Neuronal stem cell (in vitro differentiated cells): ENCODE measurements at regions not wholly inside any gene's neighbourhood (a gene's known extent, or its start where the extent isn't known, plus 50 kb on each side); places are given as distances from the start of the nearest gene placed in this dataset.
A peak's percentile ranks its signal among the peaks of the same experiment; 100 is the strongest.

ENCODE experiments used
- DNase-seq: peaks from one replicate; pipeline ENCODE4 v3.0.0-alpha.2; 2013; ENCODE audit warnings: low spot score
- H2AFZ ChIP-seq: one replicate; pipeline ENCODE4 v1.6.1; 2013; ENCODE audit warnings: mild to moderate bottlenecking, low read length, inconsistent platforms
- H2AK5ac ChIP-seq: 2 replicates; pipeline ENCODE4 v1.6.1; 2013; ENCODE audit warnings: low read depth, mild to moderate bottlenecking, inconsistent platforms, low read length, moderate library complexity, mixed read lengths
- H2BK120ac ChIP-seq: 2 replicates; pipeline ENCODE4 v1.6.1; 2013; ENCODE audit warnings: low read depth, mild to moderate bottlenecking, inconsistent platforms, low read length, moderate library complexity, mixed read lengths
- H2BK12ac ChIP-seq: one replicate; pipeline ENCODE4 v1.6.1; 2013; ENCODE audit warnings: low read length, inconsistent platforms
- H2BK15ac ChIP-seq: 2 replicates; pipeline ENCODE4 v1.6.1; 2013; ENCODE audit warnings: mild to moderate bottlenecking, low read length, inconsistent platforms, mixed read lengths
- H2BK5ac ChIP-seq: one replicate; pipeline ENCODE4 v1.6.1; 2013; ENCODE audit warnings: inconsistent platforms, mild to moderate bottlenecking, low read length, moderate library complexity
- H3K14ac ChIP-seq: one replicate; pipeline ENCODE4 v1.6.1; 2013; ENCODE audit warnings: low read length, inconsistent platforms
- H3K18ac ChIP-seq: 2 replicates; pipeline ENCODE4 v1.6.1; 2013; ENCODE audit warnings: low read length, inconsistent platforms
- H3K23ac ChIP-seq: 2 replicates; pipeline ENCODE4 v1.6.1; 2013; ENCODE audit warnings: low read depth, mild to moderate bottlenecking, mixed read lengths, low read length, inconsistent platforms; ENCODE audit not compliant: poor library complexity
- H3K27ac ChIP-seq: replicated peaks from 3 replicates; pipeline ENCODE4 v1.5.1; 2013; ENCODE audit warnings: low read length, inconsistent platforms
- H3K27me3 ChIP-seq, 3 experiments: 2 replicates each; pipeline ENCODE4 v1.6.1; 2013; ENCODE audit warnings: low read length in 3 of 3, mild to moderate bottlenecking in 2 of 3, inconsistent platforms in 1 of 3, low read depth in 1 of 3, mixed read lengths in 1 of 3, moderate library complexity in 1 of 3; ENCODE audit not compliant: control insufficient read depth in 3 of 3, insufficient read depth in 3 of 3
- H3K36me3 ChIP-seq, 2 donors: replicated peaks in 1 of 2; 2 replicates each; pipeline ENCODE4 v1.6.1; 2013; ENCODE audit warnings: low read length in 2 of 2; ENCODE audit not compliant: control insufficient read depth in 2 of 2, insufficient read depth in 2 of 2
- H3K4ac ChIP-seq: 2 replicates; pipeline ENCODE4 v1.6.1; 2013; ENCODE audit warnings: inconsistent platforms, mild to moderate bottlenecking, low read length, moderate library complexity
- H3K4me1 ChIP-seq, 2 donors: 1 replicate in 1 of 2; 2 replicates in 1 of 2; pipeline ENCODE4 v1.6.1; 2013; ENCODE audit warnings: low read length in 2 of 2, low read depth in 1 of 2; ENCODE audit not compliant: control insufficient read depth in 2 of 2, insufficient read depth in 1 of 2
- H3K4me2 ChIP-seq: one replicate; pipeline ENCODE4 v1.6.1; 2013; ENCODE audit warnings: mild to moderate bottlenecking, low read length, inconsistent platforms; ENCODE audit not compliant: insufficient read depth, poor library complexity, severe bottlenecking
- H3K4me3 ChIP-seq, 2 donors: 2 replicates each; pipeline ENCODE4 v1.5.1; 2013; ENCODE audit warnings: low read length in 2 of 2, mild to moderate bottlenecking in 2 of 2, inconsistent platforms in 1 of 2, moderate library complexity in 1 of 2
- H3K79me1 ChIP-seq: one replicate; pipeline ENCODE4 v1.6.1; 2013; ENCODE audit warnings: low read depth, mild to moderate bottlenecking, inconsistent platforms, low read length, moderate library complexity
- H3K9ac ChIP-seq: one replicate; pipeline ENCODE4 v1.6.1; 2013; ENCODE audit warnings: mild to moderate bottlenecking, low read depth, low read length, inconsistent platforms; ENCODE audit not compliant: poor library complexity
- H3K9me3 ChIP-seq, 2 donors: replicated peaks in 1 of 2; 2 replicates each; pipeline versions ENCODE3 to v1.6.1; 2013; ENCODE audit warnings: low read length in 2 of 2, mild to moderate bottlenecking in 2 of 2, inconsistent platforms in 1 of 2, low read depth in 1 of 2, mixed read lengths in 1 of 2, moderate library complexity in 1 of 2; ENCODE audit not compliant: control insufficient read depth in 2 of 2, insufficient read depth in 1 of 2
- H4K8ac ChIP-seq: one replicate; pipeline ENCODE4 v1.6.1; 2013; ENCODE audit warnings: low read depth, mild to moderate bottlenecking, inconsistent platforms, low read length, moderate library complexity
- H4K91ac ChIP-seq: one replicate; pipeline ENCODE4 v1.6.1; 2013; ENCODE audit warnings: low read length, low read depth, mild to moderate bottlenecking, inconsistent platforms; ENCODE audit not compliant: poor library complexity
- WGBS, 2 donors: extraction: QIAGEN DNeasy Blood & Tissue Kit; methylation state at CpG; one replicate each; pipeline ENCODE4 v1.1.7; 2013; ENCODE audit warnings: missing lambda C conversion rate in 2 of 2, mixed read lengths in 1 of 2; ENCODE audit not compliant: insufficient read length in 2 of 2, insufficient replicate concordance in 1 of 2; ENCODE audit errors: extremely low coverage in 2 of 2; 5-methylcytosine and 5-hydroxymethylcytosine counted together

GRCh38 chr21:26397545-26397944 lies 175.5 kb downstream of the CYYR1 start:
- H2AK5ac ChIP-seq = no peak overlapping the region
- H3K14ac ChIP-seq = no peak overlapping the region
- H3K79me1 ChIP-seq = no peaks in the 10 kb centered on the region
- H4K8ac ChIP-seq = no peak overlapping the region
- no peak overlapping the region for H3K9ac ChIP-seq
- H3K9me3 ChIP-seq = no peaks in the 10 kb centered on the region
- DNase-seq = no peak
- H3K4ac ChIP-seq = no peak overlapping the region
- no peaks in the 10 kb centered on the region for H3K27me3 ChIP-seq
- H3K4me1 ChIP-seq = no peaks in the 10 kb centered on the region
- no peak overlapping the region for H3K4me2 ChIP-seq
- H4K91ac ChIP-seq = no peak overlapping the region
- H3K18ac ChIP-seq = no peak overlapping the region
- no peak overlapping the region for H3K23ac ChIP-seq
- H2BK15ac ChIP-seq = no peak overlapping the region
- H3K4me3 ChIP-seq = no peak overlapping the region
- H2BK120ac ChIP-seq = no peak overlapping the region
- H3K27ac ChIP-seq = no peak overlapping the region
- no peak overlapping the region for H2BK12ac ChIP-seq
- no peaks in the 10 kb centered on the region for H3K36me3 ChIP-seq
- H2BK5ac ChIP-seq = no peak overlapping the region
- H2AFZ ChIP-seq = no peak overlapping the region

DNA sequence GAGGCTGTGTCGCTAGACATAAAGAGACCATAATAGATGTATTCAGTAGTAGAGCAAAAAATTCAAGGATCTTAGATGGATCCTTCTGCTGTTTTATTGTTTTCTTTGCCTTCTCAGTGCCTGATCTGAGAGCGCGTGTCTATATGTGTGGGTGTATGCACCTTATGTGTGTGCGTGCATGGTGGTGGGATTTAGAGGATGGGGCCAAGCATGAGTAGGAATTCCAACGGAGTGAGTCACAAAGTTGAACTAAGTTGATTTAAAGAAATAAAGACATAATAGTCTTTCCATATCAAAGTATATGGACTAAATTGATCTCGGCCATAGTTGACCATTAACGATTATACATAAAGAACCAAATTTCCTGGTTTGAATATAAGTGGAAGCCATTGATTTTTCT lies 178.7 kb downstream of the CYYR1 start:
- Histone ChIP-seq H2BK120ac (no peak overlapping the region), H4K91ac (no peak overlapping the region), H2AFZ (no peak overlapping the region), H3K27me3 (no peaks in the 10 kb centered on the region), H3K9ac (no peak overlapping the region), H3K36me3 (no peaks in the 10 kb centered on the region), H2BK5ac (no peak overlapping the region), H3K4me1 (no peaks in the 10 kb centered on the region), H3K23ac (no peak overlapping the region), H3K27ac (no peak overlapping the region), H3K79me1 (no peaks in the 10 kb centered on the region), H3K4me3 (no peak overlapping the region), H3K4ac (no peak overlapping the region), H3K18ac (no peak overlapping the region), H3K9me3 (no peaks in the 10 kb centered on the region), H4K8ac (no peak overlapping the region), H2BK12ac (no peak overlapping the region), H2BK15ac (no peak overlapping the region), H3K4me2 (no peak overlapping the region), H3K14ac (no peak overlapping the region), H2AK5ac (no peak overlapping the region)
- no CpG with 5 or more reads among the region's 7 CpGs for WGBS, 2 donors
- DNase-seq = no peak

GRCh38 chr21:26391166-26391565 lies 181.9 kb downstream of the CYYR1 start:
- no peaks in the 10 kb centered on the region for H3K36me3 ChIP-seq
- H3K4me3 ChIP-seq = no peak overlapping the region
- no peaks in the 10 kb centered on the region for H3K27me3 ChIP-seq
- no peak overlapping the region for H3K18ac ChIP-seq
- no peak overlapping the region for H3K4me2 ChIP-seq
- H3K14ac ChIP-seq = no peak overlapping the region
- no peaks in the 10 kb centered on the region for H3K4me1 ChIP-seq
- no peak overlapping the region for H4K8ac ChIP-seq
- DNase-seq = no peak
- no peak overlapping the region for H2BK12ac ChIP-seq
- no peak overlapping the region for H3K27ac ChIP-seq
- H2BK5ac ChIP-seq = no peak overlapping the region
- no peak overlapping the region for H2BK120ac ChIP-seq
- WGBS, 2 donors = no CpG with 5 or more reads among the region's 2 CpGs
- H2BK15ac ChIP-seq = no peak overlapping the region
- no peak overlapping the region for H3K4ac ChIP-seq
- H3K9ac ChIP-seq = no peak overlapping the region
- H4K91ac ChIP-seq = no peak overlapping the region
- no peak overlapping the region for H3K23ac ChIP-seq
- no peaks in the 10 kb centered on the region for H3K79me1 ChIP-seq
- no peak overlapping the region for H2AK5ac ChIP-seq
- no peaks in the 10 kb centered on the region for H3K9me3 ChIP-seq
- H2AFZ ChIP-seq = no peak overlapping the region

GRCh38 chr21:26389971-26390641 lies 183.0 kb downstream of the CYYR1 start:
- DNase-seq = no peak
- H2BK5ac ChIP-seq = no peak overlapping the region
- H3K18ac ChIP-seq = no peak overlapping the region
- H2AFZ ChIP-seq = peak overlapping the region; percentile 51
- no peak overlapping the region for H2BK120ac ChIP-seq
- H3K36me3 ChIP-seq = no peaks in the 10 kb centered on the region
- no peak overlapping the region for H3K27ac ChIP-seq
- no peak overlapping the region for H3K4ac ChIP-seq
- H3K23ac ChIP-seq = no peak overlapping the region
- H2AK5ac ChIP-seq = no peak overlapping the region
- H3K14ac ChIP-seq = no peak overlapping the region
- H3K79me1 ChIP-seq = no peaks in the 10 kb centered on the region
- WGBS, 2 donors = no CpG with 5 or more reads among the region's 6 CpGs
- H3K4me3 ChIP-seq = no peak overlapping the region
- no peaks in the 10 kb centered on the region for H3K4me1 ChIP-seq
- H3K27me3 ChIP-seq = no peaks in the 10 kb centered on the region
- H4K8ac ChIP-seq = no peak overlapping the region
- no peaks in the 10 kb centered on the region for H3K9me3 ChIP-seq
- no peak overlapping the region for H2BK15ac ChIP-seq
- H4K91ac ChIP-seq = no peak overlapping the region
- no peak overlapping the region for H2BK12ac ChIP-seq
- H3K4me2 ChIP-seq = no peak overlapping the region
- no peak overlapping the region for H3K9ac ChIP-seq
